Smooth muscle cell (in vitro differentiated cells): ENCODE measurements at regions not wholly inside any gene's neighbourhood (a gene's known extent, or its start where the extent isn't known, plus 50 kb on each side); places are given as distances from the start of the nearest gene placed in this dataset.

Experiments used
- DNase-seq: peaks from one replicate; lab custom pipeline; 2025; ENCODE audit not compliant: unreplicated experiment; lab: John Stamatoyannopoulos, UW
- H2AFZ ChIP-seq: fragments of 200-600 bp; sonication (generic); 2 replicates; pipeline ENCODE4 v1.6.0; 2016; ENCODE audit warnings: antibody characterized with exemption, low read depth, mild to moderate bottlenecking
- H3F3A ChIP-seq: fragments of 200-600 bp; sonication (generic); 2 replicates; pipeline ENCODE4 v1.6.0; 2017; ENCODE audit warnings: antibody characterized with exemption, low read depth
- H3K27ac ChIP-seq: fragments of 200-600 bp; sonication (generic); 2 replicates; pipeline ENCODE4 v1.5.1; 2016; ENCODE audit warnings: low read depth, mild to moderate bottlenecking
- H3K27me3 ChIP-seq: fragments of 200-600 bp; sonication (generic); 2 replicates; pipeline ENCODE4 v1.6.1; 2016; ENCODE audit warnings: low read depth, mild to moderate bottlenecking
- H3K36me3 ChIP-seq: fragments of 200-600 bp; sonication (generic); 2 replicates; pipeline ENCODE4 v1.5.1; 2016; ENCODE audit warnings: low read depth
- H3K4me1 ChIP-seq: fragments of 200-600 bp; sonication (generic); 2 replicates; pipeline ENCODE4 v1.5.1; 2016; ENCODE audit warnings: low read depth
- H3K4me2 ChIP-seq: fragments of 200-600 bp; sonication (generic); 2 replicates; pipeline ENCODE4 v1.6.0; 2016; ENCODE audit warnings: mild to moderate bottlenecking
- H3K4me3 ChIP-seq: fragments of 200-600 bp; sonication (generic); 2 replicates; pipeline ENCODE4 v1.5.1; 2016; ENCODE audit warnings: mild to moderate bottlenecking
- H3K79me2 ChIP-seq: fragments of 200-600 bp; sonication (generic); 2 replicates; pipeline ENCODE4 v1.6.0; 2016; ENCODE audit warnings: low read depth, mild to moderate bottlenecking
- H3K9ac ChIP-seq: fragments of 200-600 bp; sonication (generic); 2 replicates; pipeline ENCODE4 v1.6.0; 2016; ENCODE audit warnings: low read depth
- H3K9me3 ChIP-seq: fragments of 200-600 bp; sonication (generic); replicated peaks from 2 replicates; pipeline ENCODE4 v1.5.1; 2016; ENCODE audit warnings: low read depth
- H4K20me1 ChIP-seq: fragments of 200-600 bp; sonication (generic); 2 replicates; pipeline ENCODE4 v1.6.0; 2016; ENCODE audit warnings: low read depth
- CTCF ChIP-seq: fragments of 200-600 bp; sonication (generic); IDR thresholded peaks from 2 replicates; pipeline ENCODE4 v1.5.1; 2017; ENCODE audit warnings: borderline replicate concordance, mild to moderate bottlenecking, antibody characterized with exemption; ENCODE audit not compliant: insufficient read depth, poor library complexity, severe bottlenecking
- WGBS: methylation state at CpG from one replicate; pipeline ENCODE4 v1.1.7; 2016; ENCODE audit warnings: low lambda C conversion rate; 5-methylcytosine and 5-hydroxymethylcytosine counted together

GRCh38 chr15:47897525-47897924 lies 180.2 kb downstream of the SEMA6D start:
- Histone ChIP-seq H3K4me3 (no peak overlapping the region), H4K20me1 (no peaks in the 10 kb centered on the region), H3K79me2 (no peaks in the 10 kb centered on the region), H3K9me3 (no peaks in the 10 kb centered on the region), H3K27me3 (no peaks in the 10 kb centered on the region), H3K27ac (no peak overlapping the region), H3K9ac (no peak overlapping the region), H3K36me3 (no peaks in the 10 kb centered on the region), H2AFZ (peak overlapping the region; percentile 49), H3K4me2 (no peak overlapping the region), H3K4me1 (peaks cover 14% of the 10 kb centered on the region), H3F3A (no peaks in the 10 kb centered on the region)
- TF ChIP-seq CTCF, result no peak
- WGBS, result 85% methylated on average over 2 of the region's 2 CpGs
- no peak for DNase-seq

- no peaks in the 10 kb centered on the region for H3K27me3 ChIP-seq
- H3K27ac ChIP-seq, result no peak overlapping the region
- no peaks in the 10 kb centered on the region for H3K36me3 ChIP-seq
- H3K4me3 ChIP-seq, result no peak overlapping the region
- H3F3A ChIP-seq, result no peaks in the 10 kb centered on the region
- H2AFZ ChIP-seq, result no peak overlapping the region
- DNase-seq, result no peak
- no peaks in the 10 kb centered on the region for H4K20me1 ChIP-seq
- H3K4me2 ChIP-seq, result no peak overlapping the region
- H3K79me2 ChIP-seq, result no peaks in the 10 kb centered on the region
- TF ChIP-seq CTCF, result no peak
- peaks cover 14% of the 10 kb centered on the region for H3K4me1 ChIP-seq
- WGBS, result 86% methylated on average over 1 of the region's 1 CpG
- H3K9me3 ChIP-seq, result peaks cover 4% of the 10 kb centered on the region
- H3K9ac ChIP-seq, result no peak overlapping the region
These were observed 183.4 kb downstream of the SEMA6D start for GRCh38 chr15:47900751-47901150.

DNA sequence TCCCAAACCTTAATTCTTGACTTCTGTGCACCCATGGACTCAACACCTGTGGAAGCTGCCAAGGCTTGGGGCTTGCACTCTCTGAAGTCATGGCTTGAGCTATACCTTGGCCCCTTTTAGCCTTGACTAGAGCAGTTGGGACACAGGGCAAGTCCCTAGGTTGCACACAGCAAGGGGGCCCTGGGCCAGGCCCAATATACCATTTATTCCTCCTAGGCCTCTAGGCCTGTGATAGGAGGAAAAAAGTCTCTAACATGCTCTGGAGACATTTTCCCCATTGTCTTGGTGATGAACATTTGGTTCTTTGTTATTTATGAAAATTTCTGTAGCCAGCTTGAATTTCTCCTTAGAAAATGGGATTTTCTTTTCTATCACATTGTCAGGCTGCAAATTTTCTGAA lies 186.1 kb downstream of the SEMA6D start:
- no peak for DNase-seq
- Histone ChIP-seq H3K4me2 (no peak overlapping the region), H2AFZ (no peak overlapping the region), H3K36me3 (no peaks in the 10 kb centered on the region), H3K4me1 (no peaks in the 10 kb centered on the region), H3K79me2 (no peaks in the 10 kb centered on the region), H3F3A (no peaks in the 10 kb centered on the region), H3K4me3 (no peak overlapping the region), H4K20me1 (no peaks in the 10 kb centered on the region), H3K27ac (no peak overlapping the region), H3K9ac (no peak overlapping the region), H3K27me3 (no peaks in the 10 kb centered on the region), H3K9me3 (peaks cover 4% of the 10 kb centered on the region)
- TF ChIP-seq CTCF, result no peak

GRCh38 chr15:47908486-47908885 lies 191.2 kb downstream of the SEMA6D start:
- Histone ChIP-seq H3F3A (peaks cover 6% of the 10 kb centered on the region), H3K4me1 (no peaks in the 10 kb centered on the region), H3K4me2 (peak overlapping the region; percentile 31), H4K20me1 (no peaks in the 10 kb centered on the region), H3K9me3 (peaks cover under 1% of the 10 kb centered on the region), H3K27ac (peak overlapping the region; percentile 33), H3K79me2 (no peaks in the 10 kb centered on the region), H3K9ac (no peak overlapping the region), H3K36me3 (no peaks in the 10 kb centered on the region), H2AFZ (no peak overlapping the region), H3K27me3 (no peaks in the 10 kb centered on the region), H3K4me3 (no peak overlapping the region)
- TF ChIP-seq CTCF, result no peak
- DNase-seq, result no peak
- 18% methylated on average over 1 of the region's 1 CpG for WGBS
